Hepatocyte (in vitro differentiated cells): ENCODE measurements at regions not wholly inside any gene's neighbourhood (a gene's known extent, or its start where the extent isn't known, plus 50 kb on each side); places are given as distances from the start of the nearest gene placed in this dataset.

Experiments
- EZH2 ChIP-seq: fragments of 200-600 bp; sonication (generic); IDR thresholded peaks from 2 replicates; pipeline ENCODE4 v1.6.1; 2016; ENCODE audit warnings: antibody characterized with exemption, mild to moderate bottlenecking, borderline replicate concordance
- TF ChIP-seq, protein P1 (sequence below): fragments of 200-600 bp; sonication (generic); IDR thresholded peaks from 2 replicates; pipeline ENCODE4 v1.5.1; 2016; ENCODE audit warnings: antibody characterized with exemption, mild to moderate bottlenecking; ENCODE audit not compliant: poor library complexity

DNA sequence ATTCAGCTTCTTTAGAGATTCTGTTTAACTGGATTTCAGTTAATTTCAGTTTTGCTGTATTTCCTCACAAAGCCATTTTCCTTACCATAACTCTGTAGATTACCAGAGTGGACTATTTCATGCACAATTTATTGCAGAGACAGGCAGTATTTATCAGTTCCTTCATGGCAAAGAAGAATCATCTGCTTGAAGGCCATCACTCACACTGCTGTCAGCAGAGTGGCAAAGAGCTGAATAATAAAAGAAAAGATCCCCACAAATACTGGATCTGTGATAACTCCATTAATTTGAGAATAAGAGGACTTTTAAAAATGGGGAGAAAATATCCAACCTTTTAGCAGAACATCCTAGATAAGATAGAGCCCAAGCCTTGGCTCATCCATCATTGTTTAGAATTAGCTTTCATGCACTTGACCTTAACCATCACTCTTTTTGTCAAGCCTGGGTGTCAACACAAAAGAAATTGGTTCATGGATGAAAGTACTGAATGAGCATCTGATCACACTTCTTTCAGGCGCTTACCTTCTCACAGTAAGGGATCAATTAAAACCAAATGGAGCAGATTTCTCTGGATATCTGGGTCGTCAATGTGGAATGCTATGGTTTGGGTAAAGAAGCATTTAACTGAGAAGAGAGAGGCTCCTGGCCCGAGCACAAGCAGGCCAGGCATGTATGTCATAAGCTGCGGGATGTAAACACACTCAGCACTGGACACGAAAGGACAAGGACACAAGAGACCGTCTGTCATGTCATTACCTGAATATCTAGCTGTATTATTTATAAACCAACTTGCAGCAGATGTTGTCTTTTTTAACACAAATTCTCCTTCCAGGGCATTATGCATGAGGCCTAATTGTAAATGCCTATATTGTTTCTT, 376.2 kb downstream of the ZNF521 start:
- TF ChIP-seq, protein P1, sequence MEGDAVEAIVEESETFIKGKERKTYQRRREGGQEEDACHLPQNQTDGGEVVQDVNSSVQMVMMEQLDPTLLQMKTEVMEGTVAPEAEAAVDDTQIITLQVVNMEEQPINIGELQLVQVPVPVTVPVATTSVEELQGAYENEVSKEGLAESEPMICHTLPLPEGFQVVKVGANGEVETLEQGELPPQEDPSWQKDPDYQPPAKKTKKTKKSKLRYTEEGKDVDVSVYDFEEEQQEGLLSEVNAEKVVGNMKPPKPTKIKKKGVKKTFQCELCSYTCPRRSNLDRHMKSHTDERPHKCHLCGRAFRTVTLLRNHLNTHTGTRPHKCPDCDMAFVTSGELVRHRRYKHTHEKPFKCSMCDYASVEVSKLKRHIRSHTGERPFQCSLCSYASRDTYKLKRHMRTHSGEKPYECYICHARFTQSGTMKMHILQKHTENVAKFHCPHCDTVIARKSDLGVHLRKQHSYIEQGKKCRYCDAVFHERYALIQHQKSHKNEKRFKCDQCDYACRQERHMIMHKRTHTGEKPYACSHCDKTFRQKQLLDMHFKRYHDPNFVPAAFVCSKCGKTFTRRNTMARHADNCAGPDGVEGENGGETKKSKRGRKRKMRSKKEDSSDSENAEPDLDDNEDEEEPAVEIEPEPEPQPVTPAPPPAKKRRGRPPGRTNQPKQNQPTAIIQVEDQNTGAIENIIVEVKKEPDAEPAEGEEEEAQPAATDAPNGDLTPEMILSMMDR = no peak
- no peak for TF ChIP-seq EZH2
